ENCODE measurements at regions not wholly inside any gene's neighbourhood (a gene's known extent, or its start where the extent isn't known, plus 50 kb on each side); places are given as distances from the start of the nearest gene placed in this dataset.

DNA sequence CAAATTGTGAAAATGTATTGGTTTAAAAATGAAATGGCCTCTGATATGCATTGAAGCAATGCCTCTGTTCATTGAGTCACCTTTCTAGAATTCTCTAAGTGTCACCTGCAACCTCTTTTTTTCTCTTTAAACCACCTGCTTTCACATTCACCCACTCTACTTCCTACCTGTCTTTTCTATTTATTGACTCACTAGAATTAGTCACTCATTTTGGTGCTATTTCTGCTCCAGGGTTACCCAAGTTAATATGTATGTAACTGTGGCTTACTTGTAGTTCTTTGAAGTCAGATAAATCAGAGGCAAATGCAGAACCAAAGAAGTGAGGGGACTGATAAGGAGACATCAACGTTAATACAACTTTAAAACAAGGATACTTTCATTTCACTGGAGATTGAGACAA, 674.7 kb downstream of the CCSER2 start:
- no peak overlapping the region for H3K27ac Mint-ChIP-seq (ENCODE audit: unreplicated experiment)
- H3K36me3 Mint-ChIP-seq (ENCODE audit: low read depth, unreplicated experiment) = no peaks in the 10 kb centered on the region
- H3K4me2 ChIP-seq (ENCODE audit: low read length) = no peak overlapping the region
- H3K36me3 ChIP-seq (ENCODE audit: insufficient read depth, low read length) = no peaks in the 10 kb centered on the region
- no peaks in the 10 kb centered on the region for H3K79me2 ChIP-seq (ENCODE audit: insufficient read depth, low read length)
- H3K4me1 Mint-ChIP-seq (ENCODE audit: low read depth, unreplicated experiment) = no peaks in the 10 kb centered on the region
- H3K9ac ChIP-seq (ENCODE audit: low read length) = no peak overlapping the region
- H4K20me1 ChIP-seq (ENCODE audit: insufficient read depth, low read length) = no peaks in the 10 kb centered on the region
- peaks cover 7% of the 10 kb centered on the region for H3K9me3 Mint-ChIP-seq (ENCODE audit: unreplicated experiment)
- no peak overlapping the region for H3K4me3 ChIP-seq (ENCODE audit: insufficient read depth, low read depth, low read length)
- H3K27me3 Mint-ChIP-seq (ENCODE audit: low read depth, unreplicated experiment) = no peaks in the 10 kb centered on the region
- no peak for DNase-seq (ENCODE audit: low read depth)
- no peak for FAIRE-seq
- H3K27me3 ChIP-seq (ENCODE audit: insufficient read depth, low read length) = no peaks in the 10 kb centered on the region
- no peak overlapping the region for H2AFZ ChIP-seq (ENCODE audit: low read depth, low read length)
- no peaks in the 10 kb centered on the region for H3K4me1 ChIP-seq (ENCODE audit: insufficient read depth, low read length)
- no peak for TF ChIP-seq EZH2 (IDR thresholded peaks at IDR 0.05; ENCODE audit: insufficient read depth, low read length)
- TF ChIP-seq, protein P1, sequence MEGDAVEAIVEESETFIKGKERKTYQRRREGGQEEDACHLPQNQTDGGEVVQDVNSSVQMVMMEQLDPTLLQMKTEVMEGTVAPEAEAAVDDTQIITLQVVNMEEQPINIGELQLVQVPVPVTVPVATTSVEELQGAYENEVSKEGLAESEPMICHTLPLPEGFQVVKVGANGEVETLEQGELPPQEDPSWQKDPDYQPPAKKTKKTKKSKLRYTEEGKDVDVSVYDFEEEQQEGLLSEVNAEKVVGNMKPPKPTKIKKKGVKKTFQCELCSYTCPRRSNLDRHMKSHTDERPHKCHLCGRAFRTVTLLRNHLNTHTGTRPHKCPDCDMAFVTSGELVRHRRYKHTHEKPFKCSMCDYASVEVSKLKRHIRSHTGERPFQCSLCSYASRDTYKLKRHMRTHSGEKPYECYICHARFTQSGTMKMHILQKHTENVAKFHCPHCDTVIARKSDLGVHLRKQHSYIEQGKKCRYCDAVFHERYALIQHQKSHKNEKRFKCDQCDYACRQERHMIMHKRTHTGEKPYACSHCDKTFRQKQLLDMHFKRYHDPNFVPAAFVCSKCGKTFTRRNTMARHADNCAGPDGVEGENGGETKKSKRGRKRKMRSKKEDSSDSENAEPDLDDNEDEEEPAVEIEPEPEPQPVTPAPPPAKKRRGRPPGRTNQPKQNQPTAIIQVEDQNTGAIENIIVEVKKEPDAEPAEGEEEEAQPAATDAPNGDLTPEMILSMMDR (IDR thresholded peaks at IDR 0.05; ENCODE audit: insufficient read depth, low read depth, low read length) = no peak
- peaks cover 3% of the 10 kb centered on the region for H3K9me3 ChIP-seq (ENCODE audit: insufficient read depth, low read depth, low read length)
- no peak overlapping the region for H3K4me3 Mint-ChIP-seq (ENCODE audit: unreplicated experiment)
- H3K27ac ChIP-seq (ENCODE audit: low read depth, low read length) = no peak overlapping the region

DNA sequence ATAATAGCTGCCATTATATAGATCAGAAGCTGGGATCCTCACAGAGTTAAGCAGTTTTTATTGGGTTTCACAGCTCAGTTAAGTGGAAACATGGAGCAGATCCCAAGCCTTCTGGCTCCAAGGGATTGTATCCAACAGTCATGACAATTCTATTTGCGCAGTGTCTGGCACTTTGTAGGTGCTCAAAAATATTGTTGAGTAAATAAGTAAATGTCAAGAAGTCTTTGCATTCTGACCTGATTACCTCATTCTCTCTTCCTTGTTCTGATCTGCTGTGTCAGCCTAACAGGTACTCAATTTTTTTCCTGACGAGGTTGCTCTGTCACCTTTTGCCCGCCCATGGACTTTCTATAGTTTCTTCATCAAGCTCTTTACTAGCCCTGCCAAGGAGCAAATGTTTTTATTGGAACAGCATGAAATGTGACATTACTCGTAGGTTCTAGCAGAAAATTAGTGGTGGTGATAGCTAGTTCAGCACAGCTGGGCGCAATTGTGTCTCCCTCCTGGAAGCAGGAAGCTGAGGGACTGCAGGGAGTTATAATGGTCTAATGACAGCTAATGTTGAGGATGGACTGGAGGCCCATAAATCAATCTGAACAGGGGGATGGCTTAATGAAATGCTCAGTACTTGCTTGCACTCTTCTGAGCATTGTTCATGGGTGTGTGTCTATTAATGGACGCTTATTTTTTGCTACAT, 680.2 kb downstream of the CCSER2 start:
- Mint-ChIP-seq H3K9me3 (ENCODE audit: unreplicated experiment) (peaks cover 2% of the 10 kb centered on the region), H3K27ac (ENCODE audit: unreplicated experiment) (no peak overlapping the region), H3K36me3 (ENCODE audit: low read depth, unreplicated experiment) (no peaks in the 10 kb centered on the region), H3K4me1 (ENCODE audit: low read depth, unreplicated experiment) (no peaks in the 10 kb centered on the region), H3K4me3 (ENCODE audit: unreplicated experiment) (no peak overlapping the region), H3K27me3 (ENCODE audit: low read depth, unreplicated experiment) (no peaks in the 10 kb centered on the region)
- no peaks in the 10 kb centered on the region for H3K79me2 ChIP-seq (ENCODE audit: insufficient read depth, low read length)
- DNase-seq (ENCODE audit: low read depth) = no peak
- no peak overlapping the region for H3K27ac ChIP-seq (ENCODE audit: low read depth, low read length)
- H3K9ac ChIP-seq (ENCODE audit: low read length) = no peak overlapping the region
- H3K9me3 ChIP-seq (ENCODE audit: insufficient read depth, low read depth, low read length) = no peaks in the 10 kb centered on the region
- H3K27me3 ChIP-seq (ENCODE audit: insufficient read depth, low read length) = no peaks in the 10 kb centered on the region
- H3K4me2 ChIP-seq (ENCODE audit: low read length) = no peak overlapping the region
- no peak overlapping the region for H3K4me3 ChIP-seq (ENCODE audit: insufficient read depth, low read depth, low read length)
- H3K4me1 ChIP-seq (ENCODE audit: insufficient read depth, low read length) = no peaks in the 10 kb centered on the region
- no peaks in the 10 kb centered on the region for H3K36me3 ChIP-seq (ENCODE audit: insufficient read depth, low read length)
- FAIRE-seq = no peak
- H4K20me1 ChIP-seq (ENCODE audit: insufficient read depth, low read length) = no peaks in the 10 kb centered on the region
- no peak overlapping the region for H2AFZ ChIP-seq (ENCODE audit: low read depth, low read length)
- TF ChIP-seq, protein P1 (IDR thresholded peaks at IDR 0.05; ENCODE audit: insufficient read depth, low read depth, low read length) = no peak
- TF ChIP-seq EZH2 (IDR thresholded peaks at IDR 0.05; ENCODE audit: insufficient read depth, low read length) = no peak

DNA sequence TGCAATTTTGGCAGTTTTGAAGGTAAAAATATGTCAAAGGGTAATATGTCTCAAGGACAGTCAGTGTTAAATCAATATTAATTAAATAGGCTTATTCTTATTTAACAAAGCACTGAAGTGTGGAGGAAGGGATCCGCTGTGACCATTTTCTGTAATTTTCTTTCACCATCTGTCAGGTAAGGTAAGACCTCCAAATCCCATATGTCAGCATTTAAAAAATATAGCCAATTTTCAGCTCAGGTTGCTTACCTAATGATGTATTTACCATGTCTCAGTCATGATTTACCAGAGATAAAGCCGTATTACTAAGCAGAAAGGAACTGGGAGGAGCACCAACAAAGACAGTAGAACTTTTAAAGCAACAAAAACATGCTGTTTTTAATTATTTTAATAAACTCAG, 683.9 kb downstream of the CCSER2 start:
- no peak overlapping the region for H3K27ac ChIP-seq (ENCODE audit: low read depth, low read length)
- Mint-ChIP-seq H3K4me3 (ENCODE audit: unreplicated experiment) (no peak overlapping the region), H3K36me3 (ENCODE audit: low read depth, unreplicated experiment) (no peaks in the 10 kb centered on the region), H3K27ac (ENCODE audit: unreplicated experiment) (no peak overlapping the region), H3K4me1 (ENCODE audit: low read depth, unreplicated experiment) (no peaks in the 10 kb centered on the region), H3K27me3 (ENCODE audit: low read depth, unreplicated experiment) (no peaks in the 10 kb centered on the region), H3K9me3 (ENCODE audit: unreplicated experiment) (no peaks in the 10 kb centered on the region)
- H3K9me3 ChIP-seq (ENCODE audit: insufficient read depth, low read depth, low read length) = no peaks in the 10 kb centered on the region
- H3K4me1 ChIP-seq (ENCODE audit: insufficient read depth, low read length) = no peaks in the 10 kb centered on the region
- no peak for DNase-seq (ENCODE audit: low read depth)
- no peaks in the 10 kb centered on the region for H4K20me1 ChIP-seq (ENCODE audit: insufficient read depth, low read length)
- H3K4me2 ChIP-seq (ENCODE audit: low read length) = no peak overlapping the region
- no peak for FAIRE-seq
- H3K36me3 ChIP-seq (ENCODE audit: insufficient read depth, low read length) = no peaks in the 10 kb centered on the region
- no peak overlapping the region for H2AFZ ChIP-seq (ENCODE audit: low read depth, low read length)
- no peak overlapping the region for H3K9ac ChIP-seq (ENCODE audit: low read length)
- TF ChIP-seq EZH2 (IDR thresholded peaks at IDR 0.05; ENCODE audit: insufficient read depth, low read length) = no peak
- TF ChIP-seq, protein P1 (IDR thresholded peaks at IDR 0.05; ENCODE audit: insufficient read depth, low read depth, low read length) = no peak
- H3K4me3 ChIP-seq (ENCODE audit: insufficient read depth, low read depth, low read length) = no peak overlapping the region
- H3K27me3 ChIP-seq (ENCODE audit: insufficient read depth, low read length) = no peaks in the 10 kb centered on the region
- H3K79me2 ChIP-seq (ENCODE audit: insufficient read depth, low read length) = no peaks in the 10 kb centered on the region
